HG02885 (cell line): ENCODE measurements at regions not wholly inside any gene's neighbourhood (a gene's known extent, or its start where the extent isn't known, plus 50 kb on each side); places are given as distances from the start of the nearest gene placed in this dataset.
"Not testable (repeated sequence)": the region's sequence is repeated elsewhere in the genome, so short reads cannot be mapped to it uniquely, and the experiment has no call there.

Experiments used
- ATAC-seq: cut with Tn5 transposase; IDR thresholded peaks from one replicate; pipeline ENCODE4 v1.9.1; 2021; ENCODE audit warnings: mild to moderate bottlenecking; ENCODE audit not compliant: unreplicated experiment, poor library complexity

DNA sequence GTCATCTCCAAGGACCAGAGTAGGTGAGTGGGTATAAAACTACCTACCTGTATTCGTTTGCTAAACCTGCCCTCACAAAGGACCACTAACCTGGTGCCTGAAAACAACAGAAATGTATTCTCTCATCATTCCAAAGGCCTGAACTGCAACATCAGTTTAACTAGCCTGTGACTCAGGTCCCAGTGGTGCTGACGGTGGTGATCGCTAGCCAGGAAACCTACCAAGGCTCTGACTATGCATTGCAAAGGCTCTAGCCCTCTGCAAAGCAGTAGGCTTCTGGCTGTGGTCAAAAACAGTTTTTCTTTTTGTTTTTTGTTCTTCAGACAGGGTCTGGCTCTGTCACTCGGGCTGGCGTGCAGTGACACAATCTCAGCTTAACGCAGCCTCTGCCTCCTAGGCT is 107.5 kb downstream of the NPTX2 start:
- ATAC-seq: no peak

DNA sequence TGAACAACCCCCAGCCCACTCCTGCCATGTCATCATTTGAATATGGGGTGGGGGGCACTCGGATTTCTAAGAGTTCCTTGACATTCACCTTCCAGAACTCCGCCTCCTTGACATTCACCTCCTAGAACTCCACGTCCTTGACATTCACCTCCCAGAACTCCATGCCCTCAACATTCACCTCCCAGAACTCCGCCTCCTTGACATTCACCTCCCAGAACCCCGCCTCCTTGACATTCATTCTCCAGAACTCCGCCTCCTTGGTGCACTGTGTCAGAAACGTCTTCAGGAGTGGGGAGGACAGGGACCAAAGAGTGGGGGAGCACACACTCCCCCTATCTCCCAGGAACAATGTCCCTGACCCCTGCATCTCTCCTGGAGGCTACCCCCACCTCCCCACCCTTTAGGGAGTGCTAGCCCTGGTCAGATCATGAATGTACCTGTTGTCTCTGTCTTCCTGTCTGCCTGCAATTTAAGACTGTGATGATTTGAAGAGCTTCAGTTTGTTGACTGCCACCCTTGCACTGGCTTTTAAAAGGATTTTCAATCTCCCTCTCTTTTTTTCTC is 110.1 kb downstream of the NPTX2 start:
- ATAC-seq: no peak

DNA sequence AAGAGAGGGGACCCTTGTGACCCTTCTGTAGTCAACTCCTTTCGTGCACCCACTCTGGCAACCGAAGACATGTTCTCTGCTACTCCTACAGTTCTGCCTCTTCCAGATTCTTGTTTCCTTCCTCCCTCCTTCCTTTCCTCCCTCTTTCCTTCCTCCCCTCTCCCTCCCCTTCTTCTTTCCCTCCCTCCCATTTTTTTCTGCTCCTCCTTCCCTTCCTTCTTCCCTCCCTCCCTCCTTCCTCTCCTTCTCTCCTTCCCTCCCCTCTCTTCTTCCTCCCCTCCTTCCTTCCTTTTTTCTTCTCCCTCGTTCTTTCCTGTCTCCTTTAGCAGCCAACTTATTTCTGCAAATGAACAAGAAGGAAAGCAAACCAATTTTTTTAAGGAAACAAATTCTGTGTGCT is 111.5 kb downstream of the NPTX2 start:
- no peak for ATAC-seq

DNA sequence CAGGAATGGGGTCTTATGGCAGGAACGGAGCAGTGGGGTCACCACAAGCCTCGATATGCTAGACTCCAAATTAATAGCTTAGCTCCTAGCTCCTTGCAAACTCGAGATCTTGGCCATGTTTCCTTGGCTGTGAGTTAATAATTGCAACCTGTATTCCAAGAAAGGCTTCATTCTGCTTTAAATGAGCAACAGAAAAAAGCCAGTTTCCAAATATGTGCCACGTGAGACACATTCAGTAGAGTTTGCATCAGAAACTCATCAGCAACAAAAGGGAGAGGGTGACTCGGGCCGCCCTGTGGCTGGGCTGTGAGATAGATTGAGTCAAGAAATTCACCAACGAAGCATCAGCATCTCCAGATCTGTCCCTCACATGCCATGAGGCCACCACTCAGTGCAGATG is 112.0 kb downstream of the NPTX2 start:
- ATAC-seq: no peak

DNA sequence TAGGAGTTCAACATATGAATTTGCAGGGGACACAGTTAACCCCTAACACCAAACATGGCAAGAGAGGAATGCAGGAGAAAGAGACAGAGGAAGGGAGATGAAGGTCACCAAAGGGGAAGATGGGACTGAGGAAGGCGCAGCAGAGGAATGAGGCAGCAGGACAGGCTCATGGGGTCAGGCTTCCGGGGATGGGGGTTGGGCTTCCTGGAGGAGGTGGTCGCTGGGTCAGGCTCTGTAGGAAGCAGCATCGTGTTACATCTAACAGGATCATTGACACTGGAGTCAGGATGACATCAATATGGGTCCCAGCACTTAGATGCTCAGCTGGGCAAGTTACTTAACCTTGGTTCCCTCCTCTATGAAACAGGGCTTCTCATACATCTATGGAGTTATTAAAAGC is 113.2 kb downstream of the NPTX2 start:
- ATAC-seq: no peak

DNA sequence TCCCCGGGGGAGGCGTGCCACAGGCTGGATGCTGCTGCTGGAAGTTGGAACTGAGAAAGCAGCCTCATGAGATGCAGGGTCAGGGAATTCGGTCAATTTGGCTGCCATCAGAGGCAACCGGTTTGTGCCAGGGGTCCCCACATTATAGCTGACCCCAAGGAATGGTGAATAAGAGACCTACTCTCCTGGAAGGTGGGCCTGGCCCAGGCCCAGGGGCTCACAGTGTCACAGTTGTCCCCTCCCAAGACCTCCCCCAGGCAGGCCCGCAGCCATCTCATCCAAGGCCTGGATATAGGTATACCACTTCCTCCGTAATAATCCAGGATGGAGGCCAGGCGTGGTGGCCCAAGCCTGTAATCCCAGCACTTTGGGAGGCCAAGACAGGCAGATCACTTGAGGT is 114.6 kb downstream of the NPTX2 start:
- no peak for ATAC-seq

DNA sequence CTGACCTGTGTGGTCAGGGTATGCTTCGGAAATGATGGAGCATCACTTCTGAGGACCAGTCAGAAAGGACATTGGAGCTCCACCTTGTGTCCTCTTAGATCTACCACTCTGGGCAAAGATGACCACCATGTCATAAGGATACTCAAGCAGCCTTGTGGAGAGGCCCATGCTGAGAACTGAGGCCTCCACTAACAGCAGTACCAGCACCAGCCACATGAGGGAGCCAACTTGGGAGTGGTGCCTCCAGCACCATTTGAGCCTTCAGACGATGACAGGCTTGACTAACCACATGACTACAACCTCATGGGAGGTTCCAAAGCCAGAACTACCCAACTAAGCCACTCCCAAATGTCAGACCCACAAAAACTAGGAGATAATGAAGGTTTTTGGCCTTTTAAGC is 116.0 kb downstream of the NPTX2 start:
- no peak for ATAC-seq

DNA sequence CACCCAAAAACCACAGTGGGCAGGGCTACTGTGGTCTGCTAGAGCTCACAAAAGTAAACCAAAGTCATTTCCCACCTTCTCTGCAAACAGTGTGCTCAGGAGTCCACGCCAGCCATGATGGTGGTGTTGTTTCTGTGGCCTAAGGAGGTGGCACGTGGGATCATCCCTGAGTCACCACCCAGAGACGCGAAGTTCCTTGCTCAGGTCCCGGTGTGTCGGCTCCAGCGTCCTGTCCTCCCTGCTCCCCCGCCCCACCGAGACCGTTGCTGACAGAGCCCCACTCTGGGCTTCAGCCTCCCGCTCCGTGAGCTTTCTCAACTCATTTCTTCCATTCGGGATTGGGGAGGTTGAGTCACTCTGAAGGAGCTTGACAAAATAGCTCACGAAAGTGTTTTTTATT is 118.7 kb downstream of the NPTX2 start:
- no peak for ATAC-seq

DNA sequence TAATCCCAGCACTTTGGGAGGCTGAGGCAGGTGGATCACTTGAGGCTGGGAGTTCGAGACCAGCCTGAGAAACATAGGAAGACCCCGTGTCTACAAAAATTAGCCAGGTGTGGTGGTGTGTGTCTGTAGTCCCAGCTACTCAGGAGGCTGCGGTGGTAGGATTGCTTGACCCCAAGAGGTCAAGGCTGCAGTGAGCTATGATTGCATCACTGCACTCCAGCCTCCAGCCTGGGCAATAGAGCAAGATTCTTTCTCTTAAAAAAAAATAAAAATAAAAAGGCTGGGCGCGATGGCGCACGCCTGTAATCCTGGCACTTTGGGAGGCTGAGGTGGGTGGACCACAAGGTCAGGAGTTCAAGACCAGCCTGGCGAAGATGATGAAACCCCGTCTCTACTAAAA is 119.4 kb downstream of the NPTX2 start:
- ATAC-seq: not testable (repeated sequence)

DNA sequence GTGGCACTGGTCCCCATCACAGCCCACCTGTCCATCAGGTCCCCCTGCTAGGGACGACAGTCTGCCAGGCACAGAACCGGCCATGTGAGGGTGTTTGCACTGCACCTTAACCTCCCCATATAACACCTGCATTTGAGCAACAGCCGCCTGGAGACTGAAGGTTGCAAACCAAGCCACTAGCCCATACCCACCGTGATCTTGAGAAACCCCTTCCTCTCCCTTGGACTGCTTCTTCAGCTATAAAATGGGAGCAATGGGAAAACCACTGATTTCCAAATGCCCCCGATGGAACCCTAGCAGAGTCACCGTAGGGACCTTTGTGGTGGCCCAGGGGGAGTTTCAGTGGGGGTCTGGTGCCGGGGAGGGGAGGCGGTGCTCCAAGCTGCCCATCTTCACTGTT is 120.1 kb downstream of the NPTX2 start:
- ATAC-seq: no peak

DNA sequence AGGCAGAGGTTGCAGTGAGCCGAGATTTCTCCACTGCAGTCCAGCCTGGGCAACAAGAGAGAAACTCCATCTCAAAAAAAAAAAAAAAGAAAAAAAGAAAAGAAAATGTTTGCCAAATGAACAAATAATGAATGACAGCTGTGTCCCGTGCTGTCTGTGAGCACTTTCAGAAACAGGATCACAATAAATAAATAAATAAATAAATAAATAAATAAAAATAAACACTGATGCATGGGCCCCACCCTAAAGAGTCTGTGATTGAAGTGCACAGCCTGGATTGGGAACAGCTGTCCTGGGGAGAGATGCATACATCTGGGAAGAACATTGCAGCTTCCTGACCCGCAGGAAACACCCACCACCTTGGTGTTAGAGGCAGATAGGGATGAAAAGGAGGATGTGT is 123.6 kb downstream of the NPTX2 start:
- no peak for ATAC-seq

DNA sequence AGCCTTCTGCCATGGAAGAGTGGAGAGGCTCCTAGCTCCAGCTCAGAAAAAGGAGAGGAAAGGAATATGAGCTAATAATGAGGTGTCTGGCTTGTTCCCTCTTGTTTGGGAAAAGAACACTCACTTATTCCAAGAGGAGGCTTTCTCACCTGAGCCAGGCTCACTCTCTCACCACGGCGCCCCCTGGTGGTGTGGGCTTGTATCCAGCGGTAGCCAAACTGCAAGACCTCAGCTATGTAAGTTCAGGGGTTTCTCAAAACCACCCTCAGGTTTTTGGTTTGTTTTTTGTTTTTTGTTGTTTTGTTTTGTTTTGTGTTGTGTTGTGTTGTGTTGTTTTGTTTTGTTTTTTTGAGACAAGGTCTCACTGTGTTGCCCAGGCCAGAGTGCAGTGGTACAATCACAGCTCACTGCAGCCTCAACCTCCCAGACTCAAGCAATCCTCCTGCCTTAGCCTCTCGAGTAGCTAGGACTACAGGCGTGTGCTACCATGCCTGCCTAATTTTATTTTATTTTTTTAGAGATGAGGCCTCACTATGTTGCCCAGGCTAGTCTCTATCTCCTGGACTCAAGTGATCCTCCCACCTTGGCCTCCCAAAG is 124.0 kb downstream of the TMEM130 start:
- no peak for ATAC-seq

DNA sequence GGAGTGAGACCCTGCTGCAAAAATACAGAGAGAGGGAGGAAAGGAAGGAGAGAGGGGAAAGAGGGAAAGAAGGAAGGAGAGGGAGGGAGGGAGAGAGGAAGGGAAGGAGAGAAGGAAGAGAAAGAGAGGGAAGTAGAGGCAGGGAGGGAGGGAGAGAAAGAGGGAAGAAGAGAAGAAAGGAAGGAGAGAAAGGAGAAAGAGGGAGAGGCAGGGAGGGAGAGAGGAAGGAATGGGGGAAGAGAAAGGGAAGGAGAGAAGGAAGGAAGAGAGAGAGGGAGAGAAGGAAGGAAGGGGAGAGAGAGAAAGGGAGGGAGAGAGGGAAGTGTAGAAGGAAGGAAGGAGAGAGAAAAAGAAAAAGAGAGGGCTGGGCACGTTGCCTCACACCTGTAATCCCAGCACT is 121.7 kb downstream of the TMEM130 start:
- ATAC-seq: no peak

DNA sequence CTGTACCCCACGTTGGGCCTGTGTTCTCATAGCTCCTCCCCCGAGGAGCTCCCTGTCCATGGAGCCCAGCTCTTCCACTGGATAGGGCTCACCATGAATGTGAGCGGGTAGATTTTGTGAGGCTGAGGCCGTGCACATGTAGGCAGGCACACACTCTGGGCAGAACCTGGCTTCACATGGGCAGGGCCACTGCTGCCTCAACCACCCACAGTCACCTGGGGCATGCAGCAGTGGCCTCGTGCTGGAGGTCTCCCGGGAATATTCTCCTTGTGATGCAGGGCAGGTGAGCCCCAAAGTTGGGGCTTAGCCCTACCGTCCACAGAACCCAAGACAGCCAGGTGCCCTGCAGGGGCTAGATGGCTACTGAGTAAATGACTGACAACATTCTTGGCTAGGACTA is 116.6 kb downstream of the TMEM130 start:
- no peak for ATAC-seq

DNA sequence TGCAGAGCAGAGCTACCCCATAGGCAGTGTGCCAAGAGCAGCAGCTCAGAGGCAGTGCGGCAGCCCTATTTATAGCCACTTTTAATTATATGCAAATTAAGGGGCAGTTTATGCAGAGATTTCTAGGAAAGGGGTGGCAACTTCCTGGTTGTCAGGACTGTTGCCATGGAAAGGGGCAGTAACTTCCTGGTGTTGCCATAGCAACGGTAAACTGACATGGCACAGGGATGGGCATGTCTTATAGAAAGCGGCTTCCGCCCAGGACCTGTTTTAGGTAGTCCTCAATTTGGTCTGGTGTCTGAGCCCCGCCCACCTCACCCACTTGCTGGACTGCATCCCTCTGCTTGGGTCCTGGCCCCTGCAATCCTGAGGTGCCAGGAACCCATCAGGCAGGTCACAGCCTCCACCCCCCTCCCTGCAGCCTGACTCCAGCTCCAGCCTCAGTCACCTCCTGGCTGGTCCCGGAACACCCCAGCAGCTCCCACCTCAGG is 115.8 kb downstream of the TMEM130 start:
- no peak for ATAC-seq

DNA sequence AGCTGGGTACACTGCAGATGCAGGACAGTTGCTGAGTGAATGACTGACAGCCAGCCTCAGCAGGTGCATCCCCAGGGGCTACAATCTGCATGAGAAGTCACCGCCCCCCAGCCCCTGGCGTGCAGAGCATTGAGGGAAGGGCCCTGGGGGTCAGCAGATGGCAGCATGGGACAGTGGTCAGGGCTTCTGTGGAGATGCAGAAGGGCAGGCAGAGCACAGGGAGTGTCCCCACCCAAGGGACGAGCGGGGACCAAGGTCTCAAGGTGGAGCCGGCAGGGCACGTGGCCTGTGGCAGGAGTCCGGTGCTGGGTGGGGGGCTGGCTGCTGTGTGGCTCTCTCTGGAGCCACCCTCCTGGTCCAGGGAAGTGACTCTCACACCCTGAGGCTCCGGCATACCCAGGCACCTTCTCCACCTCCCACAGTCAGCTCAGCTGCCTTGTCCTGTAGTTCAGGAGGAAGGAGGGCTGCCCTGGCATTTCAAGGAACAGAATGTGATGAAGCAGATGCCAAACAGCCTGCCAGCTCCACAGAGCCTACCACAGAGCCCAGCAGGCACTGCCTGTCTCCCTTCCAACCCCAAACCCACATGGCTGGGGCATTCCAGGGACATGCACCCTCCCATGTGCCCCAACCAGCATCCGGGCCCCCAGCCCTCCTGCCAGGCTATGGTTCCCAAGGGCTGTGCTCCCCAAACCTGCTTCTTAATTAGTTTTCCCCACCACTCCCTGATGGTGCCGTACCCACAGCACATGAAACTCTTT is 114.5 kb downstream of the TMEM130 start:
- ATAC-seq: no peak

DNA sequence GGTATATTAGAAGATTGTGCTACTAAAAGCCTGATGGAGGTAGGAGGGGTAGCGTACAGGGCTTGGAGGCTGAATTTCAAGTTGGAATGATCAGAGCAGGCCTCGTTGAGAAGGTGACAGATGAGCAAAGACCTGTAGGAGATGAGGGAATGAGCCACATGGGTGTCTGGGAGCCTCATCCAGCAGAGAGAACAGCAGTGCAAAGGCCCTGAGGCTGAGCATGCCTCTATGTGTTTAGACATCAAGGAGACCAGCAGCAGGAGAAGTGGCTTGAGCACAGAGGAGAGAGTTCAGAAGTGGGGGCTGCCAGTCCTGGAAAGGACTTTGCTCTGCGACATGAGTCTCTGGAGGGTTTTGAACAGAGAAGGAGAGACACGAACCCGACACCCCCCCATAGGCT is 111.7 kb downstream of the TMEM130 start:
- no peak for ATAC-seq

DNA sequence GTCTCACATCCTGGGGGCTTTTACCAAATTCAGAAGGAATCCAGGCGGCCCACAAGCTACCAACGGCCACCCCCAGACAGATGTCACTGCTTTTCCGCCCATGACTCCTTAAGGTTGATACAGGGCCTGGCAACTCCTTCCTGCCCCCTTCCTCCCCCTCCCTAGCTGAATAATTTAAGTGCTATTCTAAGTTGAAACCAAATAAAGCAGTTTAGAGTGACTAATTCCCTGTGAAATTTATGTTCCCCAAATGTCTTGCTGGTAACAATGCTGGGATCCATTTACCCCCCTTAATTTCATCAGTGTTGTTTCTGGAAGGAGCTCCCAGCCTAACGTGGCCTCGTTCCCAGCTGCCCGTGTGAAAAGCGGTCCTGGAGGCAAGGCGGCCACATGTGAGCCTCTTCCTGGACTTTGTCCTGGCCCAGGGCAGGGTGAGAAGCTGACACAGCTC is 109.6 kb downstream of the TMEM130 start:
- ATAC-seq: no peak

DNA sequence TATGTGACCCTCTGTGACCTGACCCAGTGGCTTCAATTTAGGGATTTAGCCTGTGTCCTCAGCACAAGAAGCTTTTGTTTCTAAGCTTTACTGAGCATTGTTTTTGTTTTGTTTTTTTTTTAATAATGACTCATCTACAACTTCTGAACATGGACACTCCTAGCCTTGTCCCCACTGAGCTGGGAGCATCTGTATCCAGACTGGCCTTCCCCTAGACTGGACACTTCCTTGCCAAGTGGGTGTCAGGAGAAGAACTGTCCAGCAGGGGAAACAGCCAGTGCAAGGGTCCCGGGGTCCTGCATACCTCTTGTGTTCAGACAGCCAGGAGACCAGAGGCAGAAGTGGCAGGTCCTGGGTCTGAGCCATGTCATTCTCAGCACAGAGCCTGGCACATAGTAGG is 108.6 kb downstream of the TMEM130 start:
- ATAC-seq: no peak

DNA sequence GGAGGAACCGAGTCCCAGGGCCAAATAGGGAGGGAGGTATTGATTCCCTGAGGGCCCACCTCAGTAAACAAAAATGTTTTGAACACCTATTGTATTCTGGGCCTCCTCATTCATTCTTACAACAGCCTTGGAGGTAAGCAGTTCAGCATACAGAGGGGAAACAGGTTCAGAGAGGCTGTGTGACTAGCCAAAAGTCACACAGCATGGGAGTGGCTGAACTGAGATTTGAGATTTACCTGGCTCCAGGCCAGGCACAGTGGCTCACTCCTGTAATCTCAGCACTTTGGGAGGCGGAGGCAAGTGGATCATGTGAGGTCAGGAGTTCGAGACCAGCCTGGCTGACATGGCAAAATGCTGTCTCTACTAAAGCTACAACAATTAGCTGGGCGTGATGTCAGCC is 107.2 kb downstream of the TMEM130 start:
- ATAC-seq: no peak

DNA sequence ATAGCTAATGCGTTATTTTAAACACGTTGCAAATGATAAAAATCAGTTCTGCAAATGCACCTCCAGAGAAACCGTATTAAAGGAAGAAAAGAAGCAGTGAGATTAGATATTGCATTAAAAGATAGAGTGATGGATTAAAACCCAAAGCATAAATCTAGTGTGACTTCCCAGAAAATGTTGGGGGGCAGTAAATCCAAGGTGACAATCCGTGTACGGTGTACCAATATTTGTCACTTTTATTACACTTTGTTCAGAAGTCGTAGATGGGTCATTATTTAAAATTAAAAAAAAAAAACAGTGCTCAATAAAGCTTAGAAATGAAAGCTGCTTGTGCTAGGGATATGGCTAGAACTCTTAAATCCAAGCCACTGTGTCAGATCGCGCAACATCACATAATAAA is 106.4 kb downstream of the TMEM130 start:
- no peak for ATAC-seq

DNA sequence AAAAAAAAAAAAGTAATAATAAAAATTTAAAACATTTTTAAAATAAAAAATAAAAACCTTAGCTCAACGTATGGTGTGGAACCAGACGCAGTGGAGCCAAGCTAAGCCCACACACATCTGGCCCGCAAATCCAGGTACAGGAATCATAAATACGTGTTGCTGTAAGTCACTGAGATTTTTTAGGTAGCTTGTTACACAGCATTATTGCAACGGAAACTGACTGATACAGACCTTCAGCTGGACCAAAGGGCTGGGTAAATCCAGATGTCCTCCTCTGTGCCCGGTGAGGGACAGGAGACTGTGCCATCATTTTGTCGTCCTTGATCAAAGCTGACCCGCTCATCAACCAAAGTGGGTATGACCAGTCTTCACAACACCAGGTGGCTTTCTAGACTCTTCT is 104.9 kb downstream of the TMEM130 start:
- no peak for ATAC-seq
